ENCODE measurements at regions not wholly inside any gene's neighbourhood (a gene's known extent, or its start where the extent isn't known, plus 50 kb on each side); places are given as distances from the start of the nearest gene placed in this dataset.

DNA sequence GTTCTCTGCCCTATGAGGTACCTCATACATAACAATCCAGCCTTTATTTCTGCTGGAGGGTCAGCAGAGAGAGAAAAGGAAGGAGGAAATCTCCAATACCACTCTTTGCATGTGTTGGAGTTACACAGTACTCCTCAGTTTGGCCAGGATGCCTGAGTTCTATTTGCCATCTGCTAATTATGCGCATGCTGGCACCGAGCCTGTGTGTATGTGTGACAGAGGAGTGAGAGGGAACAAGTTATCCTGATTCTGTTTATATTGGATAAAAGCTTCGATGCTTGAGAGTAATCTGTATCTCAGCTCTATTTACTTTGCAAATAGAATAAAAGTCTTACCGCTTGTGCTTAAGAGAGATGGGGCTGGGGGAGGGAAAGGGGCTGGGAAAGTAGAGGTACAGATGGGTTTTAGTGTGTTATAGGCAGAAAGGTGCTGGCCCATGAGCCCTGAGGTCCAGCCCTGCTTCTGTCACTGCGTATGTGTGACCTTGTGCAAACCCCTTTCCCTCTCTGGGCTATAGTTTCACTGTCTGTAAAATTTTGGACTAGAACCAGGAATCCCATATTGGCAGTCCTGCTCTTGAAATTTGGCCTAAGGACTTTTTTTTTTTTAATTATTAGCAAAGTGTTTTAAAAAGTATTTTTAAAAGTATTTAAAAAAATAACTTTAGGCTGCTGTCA, 54.5 kb upstream of the PLXNA2 start:
- DNase-seq (no peak), ATAC-seq (no peak)
- Mint-ChIP-seq H3K27ac (no peak overlapping the region), H3K9me3 (no peaks in the 10 kb centered on the region), H3K36me3 (ENCODE audit: low read depth) (no peaks in the 10 kb centered on the region), H3K4me3 (no peak overlapping the region), H3K27me3 (peaks cover 13% of the 10 kb centered on the region), H3K4me1 (ENCODE audit: low read depth) (no peaks in the 10 kb centered on the region)
- CTCF ChIA-PET = no interaction called here
- POLR2A ChIA-PET = no interaction called here
- TF ChIP-seq, protein P1, sequence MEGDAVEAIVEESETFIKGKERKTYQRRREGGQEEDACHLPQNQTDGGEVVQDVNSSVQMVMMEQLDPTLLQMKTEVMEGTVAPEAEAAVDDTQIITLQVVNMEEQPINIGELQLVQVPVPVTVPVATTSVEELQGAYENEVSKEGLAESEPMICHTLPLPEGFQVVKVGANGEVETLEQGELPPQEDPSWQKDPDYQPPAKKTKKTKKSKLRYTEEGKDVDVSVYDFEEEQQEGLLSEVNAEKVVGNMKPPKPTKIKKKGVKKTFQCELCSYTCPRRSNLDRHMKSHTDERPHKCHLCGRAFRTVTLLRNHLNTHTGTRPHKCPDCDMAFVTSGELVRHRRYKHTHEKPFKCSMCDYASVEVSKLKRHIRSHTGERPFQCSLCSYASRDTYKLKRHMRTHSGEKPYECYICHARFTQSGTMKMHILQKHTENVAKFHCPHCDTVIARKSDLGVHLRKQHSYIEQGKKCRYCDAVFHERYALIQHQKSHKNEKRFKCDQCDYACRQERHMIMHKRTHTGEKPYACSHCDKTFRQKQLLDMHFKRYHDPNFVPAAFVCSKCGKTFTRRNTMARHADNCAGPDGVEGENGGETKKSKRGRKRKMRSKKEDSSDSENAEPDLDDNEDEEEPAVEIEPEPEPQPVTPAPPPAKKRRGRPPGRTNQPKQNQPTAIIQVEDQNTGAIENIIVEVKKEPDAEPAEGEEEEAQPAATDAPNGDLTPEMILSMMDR (IDR thresholded peaks at IDR 0.05) = no peak
- intact Hi-C loops (cut with micrococcal nuclease) = no loop called here

DNA sequence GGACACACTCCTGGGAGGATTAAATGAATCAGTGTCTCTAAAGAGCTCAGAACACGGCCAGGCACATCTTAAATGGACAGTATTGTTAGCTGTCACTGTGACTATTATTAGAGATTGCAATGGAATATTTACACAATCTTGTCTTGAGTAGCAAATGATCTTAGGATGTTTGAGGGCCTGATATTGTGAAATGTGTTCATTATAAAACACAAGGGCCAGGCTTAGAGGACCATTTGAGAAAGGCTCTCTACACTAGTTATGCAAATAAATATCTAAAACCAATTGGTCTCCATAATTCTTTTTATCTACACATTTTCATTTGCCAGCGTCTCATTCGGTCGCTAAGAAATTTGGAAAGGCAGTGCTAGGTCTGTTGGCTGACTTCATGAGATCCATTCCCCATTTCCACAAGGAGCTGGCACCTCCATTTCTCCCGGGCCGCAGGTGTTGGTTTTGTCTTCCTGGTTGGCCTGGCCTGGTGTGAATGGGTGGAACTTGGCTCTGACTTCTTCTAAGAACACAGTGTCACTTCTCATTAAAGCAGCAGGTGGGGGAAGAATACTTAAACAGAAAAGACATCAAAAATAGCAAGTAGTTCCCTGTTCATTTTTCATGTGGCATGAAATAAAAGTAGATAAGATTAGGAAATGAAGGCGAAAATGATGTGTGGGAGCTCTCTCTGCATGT, 56.0 kb upstream of the PLXNA2 start:
- H3K9me3 Mint-ChIP-seq = no peaks in the 10 kb centered on the region
- no peaks in the 10 kb centered on the region for H3K36me3 Mint-ChIP-seq (ENCODE audit: low read depth)
- intact Hi-C loops (cut with micrococcal nuclease) = no loop called here
- peaks cover 10% of the 10 kb centered on the region for H3K27me3 Mint-ChIP-seq
- no peak overlapping the region for H3K4me3 Mint-ChIP-seq
- no peak overlapping the region for H3K27ac Mint-ChIP-seq
- TF ChIP-seq, protein P1 (IDR thresholded peaks at IDR 0.05) = no peak
- no peak for DNase-seq
- no peaks in the 10 kb centered on the region for H3K4me1 Mint-ChIP-seq (ENCODE audit: low read depth)
- ChIA-PET POLR2A (no interaction called here), CTCF (interaction anchor here (1.0 kb wide), 1 partner anchor 21 kb away, joined by 3 read pairs; no protein-coding TSS in a partner anchor)
- no peak for ATAC-seq

DNA sequence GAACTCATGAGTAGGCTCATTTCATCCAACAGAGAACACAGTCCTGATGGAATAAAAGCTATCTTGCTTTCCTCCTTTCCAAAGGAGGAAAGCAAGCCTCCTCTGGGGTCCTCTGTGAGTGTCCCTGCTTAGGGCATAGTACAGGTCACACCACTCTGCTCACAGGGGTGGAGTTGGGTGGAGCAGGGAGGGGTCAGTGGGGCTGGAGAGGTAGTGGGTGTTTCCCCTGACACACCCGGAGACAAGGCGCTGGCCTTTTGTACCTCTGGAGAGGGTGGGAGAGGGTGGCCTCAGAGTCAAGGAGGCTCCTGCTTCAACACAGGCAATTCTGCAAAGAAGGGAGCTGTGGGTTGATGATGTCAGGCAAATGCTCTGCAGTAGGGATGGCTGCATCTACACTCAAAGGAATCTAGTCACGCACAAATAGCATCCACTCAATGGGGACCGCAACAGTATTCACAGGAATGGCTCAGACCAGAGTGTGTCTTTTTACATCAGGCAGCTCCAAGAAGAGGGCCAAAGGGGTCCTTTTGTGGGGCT, 58.6 kb upstream of the PLXNA2 start:
- Mint-ChIP-seq H3K4me3 (no peak overlapping the region), H3K27ac (no peak overlapping the region), H3K27me3 (peaks cover 4% of the 10 kb centered on the region), H3K4me1 (ENCODE audit: low read depth) (no peaks in the 10 kb centered on the region), H3K9me3 (no peaks in the 10 kb centered on the region), H3K36me3 (ENCODE audit: low read depth) (no peaks in the 10 kb centered on the region)
- ChIA-PET CTCF (no interaction called here), POLR2A (no interaction called here)
- intact Hi-C loops (cut with micrococcal nuclease) = no loop called here
- TF ChIP-seq, protein P1 (IDR thresholded peaks at IDR 0.05) = no peak
- ATAC-seq (no peak), DNase-seq (no peak)

DNA sequence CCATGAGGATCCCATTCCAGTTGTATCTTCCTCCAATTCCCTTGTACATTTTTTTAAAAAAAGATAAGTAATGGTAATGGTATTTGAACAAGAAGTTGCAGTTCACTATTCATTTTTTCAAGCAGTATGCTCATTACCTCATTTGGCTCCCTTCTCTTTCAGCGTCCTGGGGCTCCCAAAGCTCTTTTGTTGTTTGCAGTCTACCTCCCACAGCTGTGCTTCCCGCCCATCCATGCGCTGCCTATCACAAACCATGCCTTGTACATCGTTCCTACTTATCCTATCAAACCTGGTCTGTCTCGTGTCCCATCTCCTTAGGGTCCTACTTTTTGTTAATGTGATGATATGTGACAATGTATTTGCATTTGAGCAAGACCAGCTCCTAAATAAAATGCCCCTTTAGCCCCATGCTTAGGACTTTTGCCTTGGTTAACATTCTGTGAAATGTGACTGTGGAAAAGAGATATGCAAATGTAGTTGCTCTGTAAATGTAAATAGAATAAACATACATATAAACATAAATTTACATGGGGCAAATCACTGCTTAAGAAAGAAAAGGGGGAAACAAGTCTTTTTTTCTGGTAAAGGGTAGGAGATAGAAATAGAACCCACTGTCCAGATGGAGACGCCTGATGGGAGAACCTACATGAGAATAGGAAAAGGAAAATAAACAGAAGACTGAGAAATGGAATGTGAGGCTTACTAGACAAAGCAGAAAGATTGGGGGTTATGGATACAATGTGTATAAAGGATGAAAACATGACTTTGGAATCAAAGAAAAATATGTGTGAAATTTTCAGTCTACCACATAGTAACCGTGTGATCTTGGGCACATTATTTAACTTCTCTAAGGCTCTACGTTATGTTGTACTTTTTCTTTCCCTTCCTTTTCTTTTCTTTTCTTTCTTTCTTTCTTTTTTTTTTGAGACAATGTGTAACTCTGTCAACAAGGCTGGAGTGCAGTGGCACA, 59.8 kb upstream of the PLXNA2 start:
- POLR2A ChIA-PET = no interaction called here

More for the DNA sequence above, 59.8 kb upstream of the PLXNA2 start:
- no peaks in the 10 kb centered on the region for H3K4me1 Mint-ChIP-seq (ENCODE audit: low read depth)
- CTCF ChIA-PET = no interaction called here
- DNase-seq (no peak), ATAC-seq (no peak)
- H3K9me3 Mint-ChIP-seq = no peaks in the 10 kb centered on the region
- no peak overlapping the region for H3K27ac Mint-ChIP-seq
- no peak overlapping the region for H3K4me3 Mint-ChIP-seq
- intact Hi-C loops (cut with micrococcal nuclease) = no loop called here
- TF ChIP-seq, protein P1 (IDR thresholded peaks at IDR 0.05) = no peak
- peaks cover 4% of the 10 kb centered on the region for H3K27me3 Mint-ChIP-seq
- H3K36me3 Mint-ChIP-seq (ENCODE audit: low read depth) = no peaks in the 10 kb centered on the region
